SK-N-SH (cell line): ENCODE measurements at regions not wholly inside any gene's neighbourhood (a gene's known extent, or its start where the extent isn't known, plus 50 kb on each side); places are given as distances from the start of the nearest gene placed in this dataset.

Experiments
- EP300 ChIP-seq, 2 experiments: IDR thresholded peaks; 2 replicates each; pipeline versions ENCODE4 v1.4.0 to v1.6.1; 2012; ENCODE audit warnings: borderline replicate concordance in 1 of 2, low read depth in 1 of 2, low read length in 1 of 2
- FOXM1 ChIP-seq: IDR thresholded peaks from 2 replicates; pipeline ENCODE4 v1.4.0; 2012; ENCODE audit warnings: low read depth, mild to moderate bottlenecking
- MAX ChIP-seq: IDR thresholded peaks from 2 replicates; pipeline ENCODE4 v1.4.0; 2012; ENCODE audit warnings: low read depth
- NFIC ChIP-seq: IDR thresholded peaks from 2 replicates; pipeline ENCODE4 v1.4.0; 2012; ENCODE audit warnings: borderline replicate concordance
- POLR2AphosphoS5 ChIP-seq: IDR thresholded peaks from 2 replicates; pipeline ENCODE4 v1.6.1; 2012; ENCODE audit warnings: low read depth, low read length
- RFX5 ChIP-seq: IDR thresholded peaks from 2 replicates; pipeline ENCODE4 v1.6.1; 2012; ENCODE audit warnings: mild to moderate bottlenecking, improper control_type of control experiment, low read length
- SMC3 ChIP-seq: IDR thresholded peaks from 2 replicates; pipeline ENCODE4 v1.6.1; 2012; ENCODE audit warnings: low read depth, low read length, improper control_type of control experiment
- TAF1 ChIP-seq: IDR thresholded peaks from 2 replicates; pipeline ENCODE4 v1.6.1; 2012; ENCODE audit warnings: low read depth, mild to moderate bottlenecking, low read length, moderate library complexity, borderline replicate concordance
- ZBTB33 ChIP-seq: IDR thresholded peaks from 2 replicates; pipeline ENCODE4 v1.4.0; 2012; ENCODE audit warnings: low read depth, borderline replicate concordance
- TF ChIP-seq, protein P1 (sequence below): fragments of 200-600 bp; sonication (generic); IDR thresholded peaks from 2 replicates; pipeline ENCODE4 v1.6.1; 2017; ENCODE audit warnings: antibody characterized with exemption, mild to moderate bottlenecking, moderate library complexity
- TF ChIP-seq, protein P2 (sequence below): IDR thresholded peaks from 2 replicates; pipeline ENCODE4 v1.6.1; 2012; ENCODE audit warnings: mild to moderate bottlenecking, low read depth, low read length, moderate library complexity

DNA sequence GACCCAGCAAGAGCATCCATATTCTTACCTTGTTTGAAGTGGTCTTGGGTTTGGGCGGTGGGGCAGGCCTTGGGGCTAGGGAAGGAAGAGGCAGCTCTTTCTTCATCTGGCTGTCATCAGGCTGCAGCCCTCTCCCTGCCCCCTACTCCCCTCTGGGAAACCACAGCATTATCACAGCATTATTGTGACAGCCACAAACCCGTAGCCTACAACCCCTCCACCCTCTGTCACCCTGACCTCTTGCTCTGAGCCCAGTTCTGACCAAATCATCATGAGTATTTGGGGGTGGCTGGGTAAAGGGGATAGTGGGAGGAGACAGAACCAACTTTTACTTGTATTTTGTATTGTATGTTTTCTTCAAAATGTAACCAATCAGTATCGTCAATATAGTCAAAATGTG, 94.3 kb upstream of the ARRDC3 start:
- TF ChIP-seq, protein P1, sequence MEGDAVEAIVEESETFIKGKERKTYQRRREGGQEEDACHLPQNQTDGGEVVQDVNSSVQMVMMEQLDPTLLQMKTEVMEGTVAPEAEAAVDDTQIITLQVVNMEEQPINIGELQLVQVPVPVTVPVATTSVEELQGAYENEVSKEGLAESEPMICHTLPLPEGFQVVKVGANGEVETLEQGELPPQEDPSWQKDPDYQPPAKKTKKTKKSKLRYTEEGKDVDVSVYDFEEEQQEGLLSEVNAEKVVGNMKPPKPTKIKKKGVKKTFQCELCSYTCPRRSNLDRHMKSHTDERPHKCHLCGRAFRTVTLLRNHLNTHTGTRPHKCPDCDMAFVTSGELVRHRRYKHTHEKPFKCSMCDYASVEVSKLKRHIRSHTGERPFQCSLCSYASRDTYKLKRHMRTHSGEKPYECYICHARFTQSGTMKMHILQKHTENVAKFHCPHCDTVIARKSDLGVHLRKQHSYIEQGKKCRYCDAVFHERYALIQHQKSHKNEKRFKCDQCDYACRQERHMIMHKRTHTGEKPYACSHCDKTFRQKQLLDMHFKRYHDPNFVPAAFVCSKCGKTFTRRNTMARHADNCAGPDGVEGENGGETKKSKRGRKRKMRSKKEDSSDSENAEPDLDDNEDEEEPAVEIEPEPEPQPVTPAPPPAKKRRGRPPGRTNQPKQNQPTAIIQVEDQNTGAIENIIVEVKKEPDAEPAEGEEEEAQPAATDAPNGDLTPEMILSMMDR, result no peak
- TF ChIP-seq TAF1 (no peak), RFX5 (no peak), MAX (no peak), POLR2AphosphoS5 (no peak), ZBTB33 (no peak), NFIC (no peak), FOXM1 (no peak), SMC3 (no peak), EP300 (IDR thresholded peaks at IDR 0.05; ENCODE audit: borderline replicate concordance in 1 of 2, low read depth in 1 of 2, low read length in 1 of 2) (no peak)
- TF ChIP-seq, protein P2, sequence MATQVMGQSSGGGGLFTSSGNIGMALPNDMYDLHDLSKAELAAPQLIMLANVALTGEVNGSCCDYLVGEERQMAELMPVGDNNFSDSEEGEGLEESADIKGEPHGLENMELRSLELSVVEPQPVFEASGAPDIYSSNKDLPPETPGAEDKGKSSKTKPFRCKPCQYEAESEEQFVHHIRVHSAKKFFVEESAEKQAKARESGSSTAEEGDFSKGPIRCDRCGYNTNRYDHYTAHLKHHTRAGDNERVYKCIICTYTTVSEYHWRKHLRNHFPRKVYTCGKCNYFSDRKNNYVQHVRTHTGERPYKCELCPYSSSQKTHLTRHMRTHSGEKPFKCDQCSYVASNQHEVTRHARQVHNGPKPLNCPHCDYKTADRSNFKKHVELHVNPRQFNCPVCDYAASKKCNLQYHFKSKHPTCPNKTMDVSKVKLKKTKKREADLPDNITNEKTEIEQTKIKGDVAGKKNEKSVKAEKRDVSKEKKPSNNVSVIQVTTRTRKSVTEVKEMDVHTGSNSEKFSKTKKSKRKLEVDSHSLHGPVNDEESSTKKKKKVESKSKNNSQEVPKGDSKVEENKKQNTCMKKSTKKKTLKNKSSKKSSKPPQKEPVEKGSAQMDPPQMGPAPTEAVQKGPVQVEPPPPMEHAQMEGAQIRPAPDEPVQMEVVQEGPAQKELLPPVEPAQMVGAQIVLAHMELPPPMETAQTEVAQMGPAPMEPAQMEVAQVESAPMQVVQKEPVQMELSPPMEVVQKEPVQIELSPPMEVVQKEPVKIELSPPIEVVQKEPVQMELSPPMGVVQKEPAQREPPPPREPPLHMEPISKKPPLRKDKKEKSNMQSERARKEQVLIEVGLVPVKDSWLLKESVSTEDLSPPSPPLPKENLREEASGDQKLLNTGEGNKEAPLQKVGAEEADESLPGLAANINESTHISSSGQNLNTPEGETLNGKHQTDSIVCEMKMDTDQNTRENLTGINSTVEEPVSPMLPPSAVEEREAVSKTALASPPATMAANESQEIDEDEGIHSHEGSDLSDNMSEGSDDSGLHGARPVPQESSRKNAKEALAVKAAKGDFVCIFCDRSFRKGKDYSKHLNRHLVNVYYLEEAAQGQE, result no peak
